ENCODE measurements at regions not wholly inside any gene's neighbourhood (a gene's known extent, or its start where the extent isn't known, plus 50 kb on each side); places are given as distances from the start of the nearest gene placed in this dataset.

- Histone ChIP-seq H4K20me1 (ENCODE audit: insufficient read depth) (no peaks in the 10 kb centered on the region), H3K9ac (ENCODE audit: low read length) (no peak overlapping the region), H3K9me2 (ENCODE audit: insufficient read depth) (no peaks in the 10 kb centered on the region), H3K27me3 (ENCODE audit: insufficient read depth, low read length) (no peaks in the 10 kb centered on the region), H3K27ac (ENCODE audit: low read depth, low read length) (peak overlapping the region; percentile 29; the same call in 1 of the 2 replicates), H2AFZ (ENCODE audit: low read depth, low read length, poor library complexity, severe bottlenecking) (no peak overlapping the region), H3K4me1 (ENCODE audit: control insufficient read depth in 1 of 2, insufficient read depth in 2 of 2, low read length in 2 of 2) (peaks cover 16 to 30% of the 10 kb centered on the region in 2 experiments), H3K79me2 (ENCODE audit: insufficient read depth, low read length) (no peaks in the 10 kb centered on the region; the same call in 1 of the 2 replicates), H3K9me3 (ENCODE audit: control insufficient read depth in 1 of 2, insufficient read depth in 1 of 2, low read depth in 1 of 2, low read length in 2 of 2) (no peaks in the 10 kb centered on the region), H3K4me3 (replicated peaks in 1 of 2; ENCODE audit: low read depth in 1 of 2, low read length in 2 of 2) (no peak overlapping the region), H3K36me3 (ENCODE audit: control insufficient read depth in 1 of 2, insufficient read depth in 2 of 2, low read length in 2 of 2) (peaks cover 3 to 4% of the 10 kb centered on the region in 2 experiments; a peak in 1 of 4 replicates), H3K4me2 (ENCODE audit: low read length) (no peak overlapping the region)
- POLR2A ChIA-PET: no interaction called here
- RAD21 ChIA-PET (ENCODE audit: low non-redundant PET in 1 of 2, low total read pairs in 2 of 2, uncharacterized antibody in 2 of 2, unreplicated experiment in 2 of 2): no interaction called here
- no TSS peak for BruUV-seq (replicated peaks)
- intact Hi-C loops (cut with micrococcal nuclease): no loop called here
- CTCF ChIA-PET: no interaction called here
- DNase-seq (ENCODE audit: low read depth, low spot score): no peak
- TF ChIP-seq CEBPB (IDR thresholded peaks at IDR 0.05; ENCODE audit: low read depth) (no peak), CTCF (IDR thresholded peaks at IDR 0.05 in 2 of 3, conservative IDR thresholded peaks at IDR 0.05 in 1 of 3; ENCODE audit: borderline replicate concordance in 1 of 3, insufficient read depth in 1 of 3, low read depth in 2 of 3, low read length in 2 of 3) (no peak), POLR2AphosphoS5 (IDR thresholded peaks at IDR 0.05; ENCODE audit: low read depth, low read length) (no peak), ZBTB33 (IDR thresholded peaks at IDR 0.05; ENCODE audit: extremely low read depth, insufficient replicate concordance, low read length) (no peak), SRF (IDR thresholded peaks at IDR 0.05; ENCODE audit: low read depth) (no peak), EZH2 (IDR thresholded peaks at IDR 0.05) (no peak), EZH2phosphoT487 (IDR thresholded peaks at IDR 0.05; ENCODE audit: borderline replicate concordance) (no peak), JUND (IDR thresholded peaks at IDR 0.05) (no peak), ZNF274 (IDR thresholded peaks at IDR 0.05; ENCODE audit: low read depth, low read length) (no peak), TCF7L2 (IDR thresholded peaks at IDR 0.05; ENCODE audit: borderline replicate concordance, extremely low read depth, insufficient read depth, insufficient read length) (no peak), SP1 (IDR thresholded peaks at IDR 0.05; ENCODE audit: low read depth) (no peak), REST (IDR thresholded peaks at IDR 0.05; ENCODE audit: low read depth) (no peak), MAX (IDR thresholded peaks at IDR 0.05) (no peak), ZFX (IDR thresholded peaks at IDR 0.05) (no peak), ATF3 (IDR thresholded peaks at IDR 0.05) (no peak), EGR1 (IDR thresholded peaks at IDR 0.05; ENCODE audit: low read depth) (no peak), POLR2A (IDR thresholded peaks at IDR 0.05; ENCODE audit: borderline replicate concordance, extremely low read depth, insufficient read depth, insufficient read length) (no peak), CBX3 (IDR thresholded peaks at IDR 0.05; ENCODE audit: low read depth) (no peak), FOSL1 (IDR thresholded peaks at IDR 0.05; ENCODE audit: low read depth) (no peak), SIN3A (IDR thresholded peaks at IDR 0.05; ENCODE audit: low read depth) (no peak)
- ATAC-seq: no peak
Observed at GRCh38 chr12:124369827-124370378, 75.0 kb downstream of the RFLNA start.
